Endothelial cell of umbilical vein (primary cell): ENCODE measurements at regions not wholly inside any gene's neighbourhood (a gene's known extent, or its start where the extent isn't known, plus 50 kb on each side); places are given as distances from the start of the nearest gene placed in this dataset.

ENCODE experiments used
- BruUV-seq: library from RNA; stranded (reverse); fragments of 400-500 nt; replicated peaks from 2 replicates; lab custom pipeline; 2021; lab: Mats Ljungman, UMichigan
- CTCF ChIA-PET: fragments of 300-600, 350-600 bp; sonication (Branson Sonifier 250); formaldehyde crosslinking; loops from one replicate; lab custom pipeline; 2021; ENCODE audit warnings: antibody characterized with exemption, inconsistent platforms; lab: Charles Lee
- POLR2A ChIA-PET: fragments of 300-600, 350-600 bp; sonication (Branson Sonifier 250); formaldehyde crosslinking; loops from one replicate; lab custom pipeline; 2021; ENCODE audit warnings: antibody characterized with exemption, inconsistent platforms; lab: Charles Lee
- DNase-seq: peaks from one replicate; pipeline ENCODE4 v3.0.0-alpha.2; 2011; ENCODE audit warnings: low read depth, low spot score
- FAIRE-seq: peaks from 2 replicates; lab custom pipeline; 2011; peaks lifted over from hg19 to GRCh38; lab: Jason Lieb, UNC
- H2AFZ ChIP-seq: 2 replicates; pipeline ENCODE4 v1.6.0; 2012; ENCODE audit warnings: low read depth, low read length, control low read depth, inconsistent platforms
- H3K27ac ChIP-seq: 2 replicates; pipeline ENCODE4 v1.5.1; 2011; ENCODE audit warnings: low read depth, mild to moderate bottlenecking, control low read depth, low read length, moderate library complexity; ENCODE audit not compliant: insufficient read depth
- H3K27me3 ChIP-seq, 2 experiments: 2 replicates each; pipeline versions ENCODE4 v1.6.0 to v1.6.1; 2011; ENCODE audit warnings: low read length in 2 of 2, mixed read lengths in 1 of 2; ENCODE audit not compliant: control insufficient read depth in 2 of 2, insufficient read depth in 2 of 2
- H3K36me3 ChIP-seq, 2 experiments: 2 replicates in 1 of 2; 3 replicates in 1 of 2; pipeline ENCODE4 v1.5.1; 2011; ENCODE audit warnings: low read length in 2 of 2, mild to moderate bottlenecking in 1 of 2, moderate library complexity in 1 of 2; ENCODE audit not compliant: control insufficient read depth in 2 of 2, insufficient read depth in 2 of 2; ENCODE audit errors: extremely low read depth in 1 of 2
- H3K4me1 ChIP-seq: 3 replicates; pipeline ENCODE4 v1.5.1; 2011; ENCODE audit warnings: mild to moderate bottlenecking, low read length; ENCODE audit not compliant: control insufficient read depth, insufficient read depth; ENCODE audit errors: extremely low read depth
- H3K4me2 ChIP-seq: 2 replicates; pipeline ENCODE4 v1.6.1; 2011; ENCODE audit warnings: low read length, control low read depth, mixed read lengths; ENCODE audit not compliant: insufficient read depth
- H3K4me3 ChIP-seq, 3 experiments: fragments of 200-600 bp in 1 of 3; sonication (generic), shearing (Covaris generic) in 1 of 3; replicated peaks in 1 of 3; 2 replicates each; pipeline ENCODE4 v1.5.1; 2011 to 2016; ENCODE audit warnings: control low read depth in 3 of 3, low read length in 3 of 3, mild to moderate bottlenecking in 2 of 3, inconsistent platforms in 1 of 3, low read depth in 1 of 3, moderate library complexity in 1 of 3; ENCODE audit not compliant: insufficient read depth in 1 of 3
- H3K79me2 ChIP-seq: 2 replicates; pipeline ENCODE4 v1.6.0; 2012; ENCODE audit warnings: low read length, inconsistent platforms; ENCODE audit not compliant: control insufficient read depth, insufficient read depth
- H3K9ac ChIP-seq: replicated peaks from 2 replicates; pipeline ENCODE3; 2011; ENCODE audit warnings: low read length, control low read depth; ENCODE audit not compliant: insufficient read depth; ENCODE audit errors: extremely low read depth
- H3K9me1 ChIP-seq: replicated peaks from 3 replicates; pipeline ENCODE4 v1.6.0; 2011; ENCODE audit warnings: mild to moderate bottlenecking, low read length; ENCODE audit not compliant: control insufficient read depth, insufficient read depth; ENCODE audit errors: extremely low read depth
- H3K9me3 ChIP-seq: replicated peaks from 2 replicates; pipeline ENCODE4 v1.5.1; 2012; ENCODE audit warnings: low read length, inconsistent platforms; ENCODE audit not compliant: control insufficient read depth, insufficient read depth
- H4K20me1 ChIP-seq: replicated peaks from 2 replicates; pipeline ENCODE3; 2011; ENCODE audit warnings: mild to moderate bottlenecking, low read length; ENCODE audit not compliant: control insufficient read depth, insufficient read depth; ENCODE audit errors: extremely low read depth
- EZH2 ChIP-seq: IDR thresholded peaks from 2 replicates; pipeline ENCODE4 v1.6.1; 2012; ENCODE audit warnings: borderline replicate concordance, low read depth, mild to moderate bottlenecking, moderate library complexity, low read length, inconsistent platforms; ENCODE audit not compliant: severe bottlenecking
- FOS ChIP-seq: IDR thresholded peaks from 2 replicates; pipeline ENCODE4 v1.6.1; 2011; ENCODE audit warnings: mild to moderate bottlenecking, low read length, moderate library complexity, borderline replicate concordance; ENCODE audit not compliant: insufficient read depth
- GATA2 ChIP-seq: IDR thresholded peaks from 2 replicates; pipeline ENCODE4 v1.7.0; 2011; ENCODE audit warnings: low read depth, mild to moderate bottlenecking, moderate library complexity, mixed read lengths, low read length; ENCODE audit not compliant: insufficient read length, insufficient read depth
- MYC ChIP-seq: IDR thresholded peaks from one replicate; pipeline ENCODE4 v1.6.1; 2011; ENCODE audit warnings: mild to moderate bottlenecking, low read depth, low read length
- POLR2A ChIP-seq: IDR thresholded peaks from 2 replicates; pipeline ENCODE4 v1.6.1; 2012; ENCODE audit warnings: low read depth, mild to moderate bottlenecking, control low read depth, low read length
- dilution Hi-C: fragments of 300-500 bp; cut with MboI; formaldehyde crosslinking; loops from one replicate; pipeline ENCODE4 v1.15.0; 2019; ENCODE audit warnings: low sequenced_read_pairs; ENCODE audit not compliant: extremely low pct_ligation_motif_present
- intact Hi-C: fragments of 100-400 bp; cut with micrococcal nuclease; formaldehyde crosslinking; loops from one replicate; pipeline ENCODE4 v1.10.0; 2022
- TF ChIP-seq, protein P1 (sequence below), 2 donors: IDR thresholded peaks; 1 replicate in 1 of 2; 2 replicates in 1 of 2; pipeline ENCODE4 v1.5.1; 2011; ENCODE audit warnings: low read length in 2 of 2, mild to moderate bottlenecking in 2 of 2, moderate library complexity in 2 of 2, control low read depth in 1 of 2, inconsistent platforms in 1 of 2, low read depth in 1 of 2; ENCODE audit not compliant: insufficient read depth in 1 of 2; ENCODE audit errors: extremely low read depth in 1 of 2
- TF ChIP-seq, protein P2 (sequence below): IDR thresholded peaks from 2 replicates; pipeline ENCODE4 v1.6.1; 2011; ENCODE audit not compliant: insufficient read depth, insufficient read length

DNA sequence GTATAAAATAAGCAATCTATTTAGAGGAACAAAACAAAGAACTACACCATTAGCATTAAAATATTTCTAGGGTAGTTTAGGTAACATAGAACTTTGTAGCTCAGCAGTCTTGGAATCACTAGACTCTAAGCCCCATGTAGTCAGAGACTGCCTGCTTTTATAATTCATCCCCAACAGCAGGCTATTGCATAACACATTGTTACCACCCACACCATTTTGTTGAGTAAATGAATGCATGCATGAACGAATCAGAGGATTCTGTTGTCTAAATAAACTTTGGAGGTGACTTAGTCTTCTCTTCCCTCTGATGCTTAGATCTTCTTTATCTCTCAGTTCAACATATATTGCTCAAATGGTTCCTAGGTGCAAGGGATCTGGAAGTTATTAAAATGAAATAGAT is 167.6 kb upstream of the TNP1 start:
- Histone ChIP-seq H3K36me3 (no peaks in the 10 kb centered on the region), H3K27me3 (peaks cover 0 to 2% of the 10 kb centered on the region in 2 experiments), H3K27ac (no peak overlapping the region), H2AFZ (no peak overlapping the region), H3K9me1 (no peaks in the 10 kb centered on the region), H3K4me1 (no peaks in the 10 kb centered on the region), H4K20me1 (no peaks in the 10 kb centered on the region), H3K4me2 (no peak overlapping the region), H3K4me3 (no peak overlapping the region), H3K9ac (no peak overlapping the region), H3K9me3 (no peaks in the 10 kb centered on the region), H3K79me2 (no peaks in the 10 kb centered on the region)
- ChIA-PET CTCF (no interaction called here), POLR2A (no interaction called here)
- TF ChIP-seq, protein P1, sequence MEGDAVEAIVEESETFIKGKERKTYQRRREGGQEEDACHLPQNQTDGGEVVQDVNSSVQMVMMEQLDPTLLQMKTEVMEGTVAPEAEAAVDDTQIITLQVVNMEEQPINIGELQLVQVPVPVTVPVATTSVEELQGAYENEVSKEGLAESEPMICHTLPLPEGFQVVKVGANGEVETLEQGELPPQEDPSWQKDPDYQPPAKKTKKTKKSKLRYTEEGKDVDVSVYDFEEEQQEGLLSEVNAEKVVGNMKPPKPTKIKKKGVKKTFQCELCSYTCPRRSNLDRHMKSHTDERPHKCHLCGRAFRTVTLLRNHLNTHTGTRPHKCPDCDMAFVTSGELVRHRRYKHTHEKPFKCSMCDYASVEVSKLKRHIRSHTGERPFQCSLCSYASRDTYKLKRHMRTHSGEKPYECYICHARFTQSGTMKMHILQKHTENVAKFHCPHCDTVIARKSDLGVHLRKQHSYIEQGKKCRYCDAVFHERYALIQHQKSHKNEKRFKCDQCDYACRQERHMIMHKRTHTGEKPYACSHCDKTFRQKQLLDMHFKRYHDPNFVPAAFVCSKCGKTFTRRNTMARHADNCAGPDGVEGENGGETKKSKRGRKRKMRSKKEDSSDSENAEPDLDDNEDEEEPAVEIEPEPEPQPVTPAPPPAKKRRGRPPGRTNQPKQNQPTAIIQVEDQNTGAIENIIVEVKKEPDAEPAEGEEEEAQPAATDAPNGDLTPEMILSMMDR (IDR thresholded peaks at IDR 0.05; ENCODE audit: extremely low read depth in 1 of 2, insufficient read depth in 1 of 2, low read depth in 1 of 2, low read length in 2 of 2), result no peak
- TF ChIP-seq FOS (no peak), POLR2A (no peak), MYC (no peak), GATA2 (no peak), EZH2 (no peak)
- TF ChIP-seq, protein P2, sequence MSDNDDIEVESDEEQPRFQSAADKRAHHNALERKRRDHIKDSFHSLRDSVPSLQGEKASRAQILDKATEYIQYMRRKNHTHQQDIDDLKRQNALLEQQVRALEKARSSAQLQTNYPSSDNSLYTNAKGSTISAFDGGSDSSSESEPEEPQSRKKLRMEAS, result no peak
- no TSS peak for BruUV-seq
- DNase-seq, result no peak
- FAIRE-seq, result no peak
- intact Hi-C loops, result no loop called here
- dilution Hi-C loops, result no loop called here
